Heart right ventricle (tissue), 16 donors: ENCODE measurements at regions not wholly inside any gene's neighbourhood (a gene's known extent, or its start where the extent isn't known, plus 50 kb on each side); places are given as distances from the start of the nearest gene placed in this dataset.

ENCODE experiments used
- ATAC-seq, 8 donors: fragments of 200-7000 bp; cut with Tn5 transposase; one replicate each; pipeline ENCODE4 v1.9.1; 2020; ENCODE audit warnings: mild to moderate bottlenecking in 8 of 8, moderate library complexity in 8 of 8, moderate number of reproducible peaks in 1 of 8
- DNase-seq, 2 donors: peaks; one replicate each; pipeline ENCODE4 v3.0.0-alpha.2; 2020
- H3K27ac ChIP-seq, 10 donors: fragments of 200-600 bp; sonication (generic) in 2 of 10; one replicate each; pipeline versions ENCODE4 v1.5.0 to v1.8.0; 2020 to 2022; ENCODE audit warnings: mild to moderate bottlenecking in 3 of 10
- H3K27me3 ChIP-seq, 7 donors: fragments of 200-600 bp; one replicate each; pipeline ENCODE4 v1.8.0; 2021 to 2022; ENCODE audit warnings: mild to moderate bottlenecking in 2 of 7
- H3K36me3 ChIP-seq, 9 donors: fragments of 200-600 bp; sonication (generic) in 1 of 9; one replicate each; pipeline versions ENCODE4 v1.5.0 to v1.8.0; 2020 to 2022; ENCODE audit warnings: mild to moderate bottlenecking in 2 of 9
- H3K4me1 ChIP-seq, 9 donors: fragments of 200-600 bp; sonication (generic) in 1 of 9; one replicate each; pipeline versions ENCODE4 v1.5.0 to v1.8.0; 2020 to 2022; ENCODE audit warnings: mild to moderate bottlenecking in 4 of 9
- H3K4me3 ChIP-seq, 10 donors: fragments of 200-600 bp; sonication (generic) in 2 of 10; one replicate each; pipeline versions ENCODE4 v1.5.0 to v1.8.0; 2020 to 2022; ENCODE audit warnings: mild to moderate bottlenecking in 7 of 10, moderate library complexity in 2 of 10
- H3K9me3 ChIP-seq, 11 donors: fragments of 200-600 bp in 10 of 11; sonication (generic) in 2 of 11; one replicate each; pipeline versions ENCODE4 v1.5.0 to v1.8.0; 2013 to 2022; ENCODE audit warnings: mild to moderate bottlenecking in 2 of 11, control low read depth in 1 of 11, moderate library complexity in 1 of 11
- WGBS, 2 donors: extraction: QIAGEN DNeasy Blood & Tissue Kit; methylation state at CpG; one replicate each; pipeline ENCODE4 v1.1.7; 2013; ENCODE audit warnings: inconsistent platforms in 1 of 2; 5-methylcytosine and 5-hydroxymethylcytosine counted together
- intact Hi-C, 10 donors: fragments of 100-400 bp; cut with DNase I; formaldehyde crosslinking; loops; one replicate each; pipeline versions ENCODE4 v1.11.1 to v1.14.2; 2022
- TF ChIP-seq, protein P1 (sequence below), 9 donors: fragments of 200-600 bp; sonication (generic) in 2 of 9; IDR thresholded peaks; one replicate each; pipeline versions ENCODE4 v1.5.0 to v1.8.0; 2021 to 2022; ENCODE audit warnings: antibody characterized with exemption in 9 of 9, mild to moderate bottlenecking in 5 of 9, moderate library complexity in 1 of 9
- donor health status: Arrhythmogenic right ventricular cardiomyopathy.
- donor health status: ischemic (EF 13 %, LVEDD 7.1; RV severe dilation, severe dysfunction).
- donor health status: healthy with polysubstance abuse.
- donor health status: DM: no; HTN: yes; CAD: no.
- donor health status: DM: no; HTN: no; CAD: no.
- donor health status: ischemic (EF 25% LVEDD 6.9; RV normal size, moderate dysfunction).
- donor health status: ischemic (EF 25% LVEDD 5.7; RV mildly dilated, moderate dysfunction).
- donor health status: healthy.
- donor health status: DM: yes; HTN: yes; CAD: no.
- donor health status: Ischemic cardiomyopathy.
- donor health status: ischemic (EF 35%, LVEDD 5.7; RV mildly dilated, moderate dysfunction).
- donor health status: nonischemic (EF 11% LVEDD 7.7; RV severe dilation, severe dysfunction).
- donor health status: DM: yes; HTN: yes; CAD: no.
- donor health status: PGD.
- donor health status: ischemic (EF 29% LVEDD 5.4; RV normal size, mild dysfunction).
- donor health status: nonischemic (EF 23%, LVEDD 6.1; RV moderate dilation, normal function).

DNA sequence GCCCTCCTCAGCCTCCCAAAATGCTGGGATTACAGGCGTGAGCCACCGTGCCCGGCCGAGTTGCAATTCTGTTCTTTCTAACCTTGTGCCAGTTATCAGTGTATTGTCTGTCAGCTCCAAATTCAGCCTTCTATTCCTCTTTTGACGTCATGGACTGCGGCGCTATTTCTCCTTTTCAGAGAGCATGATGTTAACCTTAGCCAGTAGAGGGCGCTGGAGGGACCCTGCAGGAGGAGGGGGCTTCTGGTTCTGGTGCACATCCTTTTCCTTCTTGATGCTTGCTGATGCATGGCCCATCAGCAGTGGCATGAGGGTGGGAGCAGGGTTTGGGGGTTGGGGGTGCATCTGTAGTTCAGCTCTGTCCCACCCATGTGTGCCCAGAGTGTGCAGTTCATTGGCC, 179.3 kb upstream of the RMST start:
- H3K36me3 ChIP-seq: no peaks in the 10 kb centered on the region
- DNase-seq (no peak), ATAC-seq (no peak)
- H3K4me1 ChIP-seq: no peaks in the 10 kb centered on the region
- no peaks in the 10 kb centered on the region for H3K27me3 ChIP-seq
- no peak overlapping the region for H3K4me3 ChIP-seq
- WGBS, 2 donors: 88 to 90% methylated on average over 8 of the region's 8 CpGs
- intact Hi-C loops: no loop called here
- no peak overlapping the region for H3K27ac ChIP-seq
- H3K9me3 ChIP-seq: no peaks in the 10 kb centered on the region
- TF ChIP-seq, protein P1, sequence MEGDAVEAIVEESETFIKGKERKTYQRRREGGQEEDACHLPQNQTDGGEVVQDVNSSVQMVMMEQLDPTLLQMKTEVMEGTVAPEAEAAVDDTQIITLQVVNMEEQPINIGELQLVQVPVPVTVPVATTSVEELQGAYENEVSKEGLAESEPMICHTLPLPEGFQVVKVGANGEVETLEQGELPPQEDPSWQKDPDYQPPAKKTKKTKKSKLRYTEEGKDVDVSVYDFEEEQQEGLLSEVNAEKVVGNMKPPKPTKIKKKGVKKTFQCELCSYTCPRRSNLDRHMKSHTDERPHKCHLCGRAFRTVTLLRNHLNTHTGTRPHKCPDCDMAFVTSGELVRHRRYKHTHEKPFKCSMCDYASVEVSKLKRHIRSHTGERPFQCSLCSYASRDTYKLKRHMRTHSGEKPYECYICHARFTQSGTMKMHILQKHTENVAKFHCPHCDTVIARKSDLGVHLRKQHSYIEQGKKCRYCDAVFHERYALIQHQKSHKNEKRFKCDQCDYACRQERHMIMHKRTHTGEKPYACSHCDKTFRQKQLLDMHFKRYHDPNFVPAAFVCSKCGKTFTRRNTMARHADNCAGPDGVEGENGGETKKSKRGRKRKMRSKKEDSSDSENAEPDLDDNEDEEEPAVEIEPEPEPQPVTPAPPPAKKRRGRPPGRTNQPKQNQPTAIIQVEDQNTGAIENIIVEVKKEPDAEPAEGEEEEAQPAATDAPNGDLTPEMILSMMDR (IDR thresholded peaks at IDR 0.05): no peak

DNA sequence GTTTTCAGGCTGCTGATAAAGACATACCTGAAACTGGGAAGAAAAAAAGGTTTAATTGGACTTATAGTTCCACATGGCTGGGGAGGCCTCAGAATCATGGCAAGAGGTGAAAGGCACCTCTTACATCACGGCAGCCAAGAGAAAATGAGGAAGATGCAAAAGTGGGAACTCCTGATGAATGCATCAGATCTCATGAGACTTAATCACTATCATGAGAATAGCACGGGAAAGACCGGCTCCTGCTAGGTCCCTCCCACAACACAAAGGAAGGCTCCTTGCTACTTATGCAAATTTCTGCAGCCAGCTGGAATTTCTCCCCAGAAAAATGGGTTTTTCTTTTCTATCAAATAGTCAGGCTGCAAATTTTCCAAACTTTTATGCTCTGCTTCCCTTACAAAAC, 174.1 kb upstream of the RMST start:
- Histone ChIP-seq H3K36me3 (no peaks in the 10 kb centered on the region), H3K4me3 (no peak overlapping the region), H3K4me1 (no peaks in the 10 kb centered on the region), H3K27ac (no peak overlapping the region), H3K9me3 (no peaks in the 10 kb centered on the region), H3K27me3 (no peaks in the 10 kb centered on the region)
- no peak for DNase-seq
- TF ChIP-seq, protein P1 (IDR thresholded peaks at IDR 0.05): no peak
- intact Hi-C loops: no loop called here
- WGBS, 2 donors: 72 to 82% methylated on average over 3 of the region's 3 CpGs
- ATAC-seq: no peak

DNA sequence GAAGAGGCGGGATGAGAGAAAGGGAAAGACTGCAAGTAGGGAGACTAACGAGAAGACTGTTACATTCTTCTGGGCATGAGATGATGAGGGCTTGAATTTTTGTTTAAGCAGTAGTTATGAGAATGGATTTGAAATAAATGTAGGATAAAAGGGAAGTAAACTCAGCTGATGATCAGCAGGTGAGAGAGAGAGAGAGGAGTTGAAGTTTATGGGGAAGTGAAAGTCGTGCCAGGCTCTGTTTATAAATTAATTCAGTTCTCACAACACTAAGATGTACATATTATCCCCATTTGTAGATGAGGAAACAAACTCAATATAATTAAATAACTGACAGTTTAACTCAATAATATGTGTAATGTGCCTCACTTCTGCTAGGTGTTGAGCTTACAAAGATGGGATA, 170.0 kb upstream of the RMST start:
- no peaks in the 10 kb centered on the region for H3K27me3 ChIP-seq
- TF ChIP-seq, protein P1 (IDR thresholded peaks at IDR 0.05): no peak
- no peak overlapping the region for H3K4me3 ChIP-seq
- WGBS, 2 donors: 80 to 83% methylated on average over 3 of the region's 3 CpGs
- no peak for ATAC-seq
- no peak overlapping the region for H3K27ac ChIP-seq
- no peak for DNase-seq
- peaks cover 0 to 11% (median 0%) of the 10 kb centered on the region in 11 donors for H3K9me3 ChIP-seq
- H3K36me3 ChIP-seq: no peaks in the 10 kb centered on the region
- H3K4me1 ChIP-seq: no peaks in the 10 kb centered on the region
- intact Hi-C loops: no loop called here

DNA sequence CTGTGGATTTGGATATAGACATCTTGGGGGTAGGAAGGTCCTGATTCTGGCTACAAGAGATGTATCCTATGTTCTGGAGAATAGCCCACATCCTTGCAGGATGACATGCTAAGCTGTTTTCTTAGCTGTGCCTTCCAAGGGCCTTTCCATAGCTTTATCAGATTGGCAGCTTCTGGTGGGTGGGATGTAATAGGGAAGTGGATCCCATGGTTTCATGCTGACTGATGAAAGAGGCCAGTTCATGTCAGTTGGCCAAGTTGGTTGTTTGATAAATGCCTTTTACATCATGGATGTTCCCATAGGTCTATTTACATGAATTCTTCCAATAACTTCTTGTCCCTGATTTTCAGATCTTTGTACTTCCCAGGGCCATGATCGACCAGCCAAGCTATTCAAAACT, 169.1 kb upstream of the RMST start:
- Histone ChIP-seq H3K27me3 (no peaks in the 10 kb centered on the region), H3K36me3 (no peaks in the 10 kb centered on the region), H3K4me1 (no peaks in the 10 kb centered on the region), H3K4me3 (no peak overlapping the region), H3K27ac (no peak overlapping the region), H3K9me3 (peaks cover 0 to 15% (median 0%) of the 10 kb centered on the region in 11 donors)
- DNase-seq (no peak), ATAC-seq (no peak)
- TF ChIP-seq, protein P1 (IDR thresholded peaks at IDR 0.05): no peak
- 74 to 96% methylated on average over 1 of the region's 1 CpG for WGBS, 2 donors
- intact Hi-C loops: no loop called here
